Esophagus squamous epithelium (tissue), 4 donors: ENCODE measurements at regions not wholly inside any gene's neighbourhood (a gene's known extent, or its start where the extent isn't known, plus 50 kb on each side); places are given as distances from the start of the nearest gene placed in this dataset.

Experiments
- CTCF ChIP-seq, 6 experiments: fragments of 450-650 bp in 4 of 6; fragments of 200-600 bp in 2 of 6; sonication (generic) in 2 of 6; IDR thresholded peaks; one replicate each; pipeline ENCODE4 v1.5.1; 2016 to 2019; ENCODE audit warnings: antibody characterized with exemption in 6 of 6, mild to moderate bottlenecking in 4 of 6, moderate library complexity in 4 of 6
- POLR2A ChIP-seq, 4 donors: fragments of 450-650 bp; IDR thresholded peaks; one replicate each; pipeline ENCODE4 v1.6.1; 2017; ENCODE audit warnings: antibody characterized with exemption in 4 of 4, mild to moderate bottlenecking in 4 of 4, moderate library complexity in 3 of 4

GRCh38 chr1:195045072-195045471 lies 1563.2 kb downstream of the KCNT2 start:
- no peak for TF ChIP-seq POLR2A (IDR thresholded peaks at IDR 0.05)
- no peak for TF ChIP-seq CTCF (IDR thresholded peaks at IDR 0.05)
